ENCODE measurements at regions not wholly inside any gene's neighbourhood (a gene's known extent, or its start where the extent isn't known, plus 50 kb on each side); places are given as distances from the start of the nearest gene placed in this dataset.
A peak's percentile ranks its signal among the peaks of the same experiment; 100 is the strongest.

DNA sequence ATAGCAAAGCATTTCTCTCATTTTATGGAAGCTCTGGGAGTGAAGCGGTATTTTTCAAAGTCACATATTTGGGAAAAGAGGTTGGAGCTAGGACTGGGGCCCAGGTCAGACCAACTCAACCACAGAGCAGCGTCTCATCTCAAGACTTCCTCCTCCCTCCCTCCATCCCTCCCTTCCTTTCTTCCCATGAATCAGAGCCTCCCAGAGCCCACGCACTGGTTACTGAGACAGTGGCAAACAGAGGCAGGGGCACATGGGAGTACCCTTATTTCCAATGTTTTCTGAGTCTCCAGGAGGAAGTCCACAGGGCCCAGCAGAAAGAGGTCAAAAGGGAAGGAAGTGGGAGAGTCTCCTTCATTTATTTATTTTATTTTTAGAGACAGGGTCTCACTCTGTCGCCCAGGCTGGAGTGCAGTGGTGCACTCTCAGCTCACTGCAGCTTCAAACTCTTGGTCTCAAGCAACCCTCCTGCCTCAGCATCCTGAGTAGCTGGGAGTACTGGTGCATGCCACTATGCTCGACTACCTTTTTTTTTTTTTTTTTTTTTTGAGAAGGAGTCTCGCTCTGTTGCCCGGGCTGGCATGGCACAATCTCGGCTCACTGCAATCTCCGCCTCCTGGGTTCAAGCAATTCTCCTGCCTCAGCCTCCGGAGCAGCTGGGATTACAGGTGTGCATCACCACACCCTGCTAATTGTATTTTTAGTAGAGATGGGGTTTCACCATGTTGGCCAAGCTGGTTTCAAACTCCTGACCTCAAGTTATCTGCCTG lies 52.5 kb upstream of the CDKN2AIPNL start:
- Histone ChIP-seq H3K4me3 (no peak overlapping the region), H3K27me3 (no peaks in the 10 kb centered on the region), H3K9me3 (no peaks in the 10 kb centered on the region), H3K27ac (peak overlapping the region in 1 of 4 donors; percentile 97), H3K36me3 (no peaks in the 10 kb centered on the region), H3K4me1 (peaks cover 12 to 24% (median 17%) of the 10 kb centered on the region in 4 donors)
- TF ChIP-seq, protein P1, sequence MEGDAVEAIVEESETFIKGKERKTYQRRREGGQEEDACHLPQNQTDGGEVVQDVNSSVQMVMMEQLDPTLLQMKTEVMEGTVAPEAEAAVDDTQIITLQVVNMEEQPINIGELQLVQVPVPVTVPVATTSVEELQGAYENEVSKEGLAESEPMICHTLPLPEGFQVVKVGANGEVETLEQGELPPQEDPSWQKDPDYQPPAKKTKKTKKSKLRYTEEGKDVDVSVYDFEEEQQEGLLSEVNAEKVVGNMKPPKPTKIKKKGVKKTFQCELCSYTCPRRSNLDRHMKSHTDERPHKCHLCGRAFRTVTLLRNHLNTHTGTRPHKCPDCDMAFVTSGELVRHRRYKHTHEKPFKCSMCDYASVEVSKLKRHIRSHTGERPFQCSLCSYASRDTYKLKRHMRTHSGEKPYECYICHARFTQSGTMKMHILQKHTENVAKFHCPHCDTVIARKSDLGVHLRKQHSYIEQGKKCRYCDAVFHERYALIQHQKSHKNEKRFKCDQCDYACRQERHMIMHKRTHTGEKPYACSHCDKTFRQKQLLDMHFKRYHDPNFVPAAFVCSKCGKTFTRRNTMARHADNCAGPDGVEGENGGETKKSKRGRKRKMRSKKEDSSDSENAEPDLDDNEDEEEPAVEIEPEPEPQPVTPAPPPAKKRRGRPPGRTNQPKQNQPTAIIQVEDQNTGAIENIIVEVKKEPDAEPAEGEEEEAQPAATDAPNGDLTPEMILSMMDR (IDR thresholded peaks at IDR 0.05), result no peak
- no peak for TF ChIP-seq POLR2A (IDR thresholded peaks at IDR 0.05)
- DNase-seq, result peak in 1 of 3 donors; percentile 43

DNA sequence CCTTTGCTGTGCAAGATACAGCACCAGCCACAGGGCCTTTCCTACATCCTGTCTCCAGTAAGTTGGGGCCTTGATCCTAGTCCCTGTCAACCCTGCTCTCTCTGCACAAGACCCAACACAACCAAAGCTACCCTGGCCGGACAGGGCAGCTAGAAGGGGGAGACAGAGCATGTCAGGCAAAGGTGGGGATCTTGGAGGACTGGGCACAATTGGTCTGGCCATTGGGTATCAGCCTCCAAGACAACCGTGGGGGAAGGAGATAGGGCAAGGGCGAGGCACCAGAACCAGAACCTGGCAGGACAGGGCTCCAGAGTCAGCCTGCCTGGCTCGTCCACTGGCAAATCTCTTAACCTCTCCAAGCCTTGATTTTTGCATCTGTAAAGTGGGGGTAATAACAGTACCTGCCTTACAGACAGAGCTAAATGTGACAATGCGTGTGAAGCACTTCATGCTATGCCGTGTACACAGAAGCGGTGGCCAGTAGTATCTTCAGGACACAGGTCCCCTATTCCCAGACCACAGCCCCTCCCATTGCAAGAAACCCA lies 51.6 kb upstream of the CDKN2AIPNL start:
- no peak overlapping the region for H3K27ac ChIP-seq
- peaks cover 12 to 24% (median 17%) of the 10 kb centered on the region in 4 donors for H3K4me1 ChIP-seq
- no peaks in the 10 kb centered on the region for H3K9me3 ChIP-seq
- no peaks in the 10 kb centered on the region for H3K27me3 ChIP-seq
- no peak overlapping the region for H3K4me3 ChIP-seq
- TF ChIP-seq, protein P1 (IDR thresholded peaks at IDR 0.05), result no peak
- no peak for TF ChIP-seq POLR2A (IDR thresholded peaks at IDR 0.05)
- DNase-seq, result peak in 1 of 3 donors; percentile 40
- H3K36me3 ChIP-seq, result no peaks in the 10 kb centered on the region

DNA sequence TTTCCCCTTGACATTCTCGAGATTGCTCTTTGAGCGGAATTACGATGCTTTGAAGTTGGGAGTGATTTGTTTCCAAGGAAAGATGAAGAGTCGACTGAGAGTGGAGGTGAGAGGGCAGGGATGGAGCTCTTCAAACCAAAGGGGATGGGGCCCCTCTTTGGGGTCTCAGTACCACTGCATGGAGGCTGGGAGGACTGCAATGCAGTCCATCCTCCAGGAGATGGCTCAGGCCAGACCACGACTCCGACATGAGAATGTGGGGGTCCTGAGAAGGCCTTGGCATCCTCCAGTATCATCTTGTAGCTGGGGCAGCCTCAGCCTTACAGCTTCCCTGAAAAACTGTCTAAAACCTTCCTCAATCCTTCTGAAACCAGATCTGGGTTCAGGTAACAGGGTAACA lies 51.1 kb upstream of the CDKN2AIPNL start:
- no peak overlapping the region for H3K4me3 ChIP-seq
- no peaks in the 10 kb centered on the region for H3K27me3 ChIP-seq
- no peak overlapping the region for H3K27ac ChIP-seq
- TF ChIP-seq POLR2A (IDR thresholded peaks at IDR 0.05), result no peak
- TF ChIP-seq, protein P1 (IDR thresholded peaks at IDR 0.05), result no peak
- H3K4me1 ChIP-seq, result peaks cover 12 to 24% (median 17%) of the 10 kb centered on the region in 4 donors
- no peaks in the 10 kb centered on the region for H3K9me3 ChIP-seq
- no peaks in the 10 kb centered on the region for H3K36me3 ChIP-seq
- DNase-seq, result peak in 1 of 3 donors; percentile 34

DNA sequence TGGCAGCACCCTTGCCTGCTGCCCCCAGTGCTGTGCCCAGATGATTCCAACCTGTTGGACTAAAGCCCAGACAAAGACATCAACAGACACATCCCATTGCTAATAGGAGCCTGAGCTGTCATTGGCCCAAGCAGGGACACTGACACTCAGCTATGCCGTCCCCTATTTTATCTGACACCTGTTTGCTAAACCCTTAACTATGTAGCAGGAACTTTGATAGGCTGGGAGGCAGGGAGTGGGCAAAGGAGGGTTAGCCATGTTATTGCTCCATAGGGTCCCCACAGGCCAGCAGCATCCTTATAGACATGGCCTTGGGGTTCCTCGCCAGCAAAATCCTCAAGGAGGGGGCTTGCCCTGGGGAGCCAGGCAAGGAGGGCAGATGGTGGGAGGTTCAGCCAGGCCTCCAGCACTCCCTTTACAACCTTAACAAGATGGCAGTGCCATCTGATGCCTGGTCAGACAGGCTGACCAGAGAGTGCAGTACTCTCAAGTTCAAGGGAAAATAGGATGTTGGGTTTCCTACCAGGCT lies 50.4 kb upstream of the CDKN2AIPNL start:
- H3K36me3 ChIP-seq, result no peaks in the 10 kb centered on the region
- H3K27ac ChIP-seq, result no peak overlapping the region
- DNase-seq, result peak in 1 of 3 donors; percentile 38
- H3K9me3 ChIP-seq, result no peaks in the 10 kb centered on the region
- no peak overlapping the region for H3K4me3 ChIP-seq
- peaks cover 11 to 19% (median 14%) of the 10 kb centered on the region in 4 donors for H3K4me1 ChIP-seq
- H3K27me3 ChIP-seq, result no peaks in the 10 kb centered on the region
- TF ChIP-seq, protein P1 (IDR thresholded peaks at IDR 0.05), result no peak
- no peak for TF ChIP-seq POLR2A (IDR thresholded peaks at IDR 0.05)
